Loucy (cell line): ENCODE measurements at regions not wholly inside any gene's neighbourhood (a gene's known extent, or its start where the extent isn't known, plus 50 kb on each side); places are given as distances from the start of the nearest gene placed in this dataset.

Experiments
- H2AFZ ChIP-seq: fragments of 200-600 bp; sonication (generic); 2 replicates; pipeline ENCODE4 v1.6.0; 2016; ENCODE audit warnings: antibody characterized with exemption, mild to moderate bottlenecking, low read length, moderate library complexity
- H3F3A ChIP-seq: fragments of 200-600 bp; 2 replicates; pipeline ENCODE4 v1.6.0; 2016; ENCODE audit warnings: antibody characterized with exemption, low read depth, mild to moderate bottlenecking
- H3K27me3 ChIP-seq: fragments of 200-600 bp; sonication (generic); 2 replicates; pipeline ENCODE4 v1.6.1; 2014; ENCODE audit warnings: low read length, mild to moderate bottlenecking; ENCODE audit not compliant: insufficient read depth, poor library complexity, severe bottlenecking
- H3K36me3 ChIP-seq: fragments of 200-600 bp; sonication (generic); 2 replicates; pipeline ENCODE4 v1.6.1; 2016; ENCODE audit warnings: low read length; ENCODE audit not compliant: insufficient read depth
- H3K4me1 ChIP-seq: fragments of 200-600 bp; sonication (generic); 2 replicates; pipeline ENCODE4 v1.5.1; 2014; ENCODE audit warnings: low read length, mild to moderate bottlenecking; ENCODE audit not compliant: insufficient read depth, poor library complexity, severe bottlenecking
- H3K4me2 ChIP-seq: fragments of 200-600 bp; sonication (generic); 2 replicates; pipeline ENCODE4 v1.6.0; 2014; ENCODE audit warnings: antibody characterized with exemption, low read length, low read depth, mild to moderate bottlenecking; ENCODE audit not compliant: poor library complexity, severe bottlenecking
- H3K4me3 ChIP-seq: fragments of 200-600 bp; sonication (generic); 2 replicates; pipeline ENCODE4 v1.5.1; 2014; ENCODE audit warnings: low read length, mild to moderate bottlenecking, mixed read lengths; ENCODE audit not compliant: poor library complexity, severe bottlenecking
- H3K79me2 ChIP-seq: fragments of 200-600 bp; sonication (generic); 2 replicates; pipeline ENCODE4 v1.6.1; 2014; ENCODE audit warnings: low read length; ENCODE audit not compliant: insufficient read depth
- H3K9ac ChIP-seq: fragments of 200-600 bp; sonication (generic); 2 replicates; pipeline ENCODE4 v1.6.0; 2014; ENCODE audit warnings: mild to moderate bottlenecking, low read depth, low read length, moderate library complexity; ENCODE audit not compliant: poor library complexity, severe bottlenecking
- H3K9me2 ChIP-seq: fragments of 200-600 bp; sonication (generic); replicated peaks from 2 replicates; pipeline ENCODE4 v1.6.1; 2016; ENCODE audit warnings: low read depth, low read length, mixed read lengths
- H3K9me3 ChIP-seq: fragments of 200-600 bp; sonication (generic); 2 replicates; pipeline ENCODE4 v1.6.1; 2014; ENCODE audit warnings: mild to moderate bottlenecking, antibody characterized with exemption, low read length, low read depth; ENCODE audit not compliant: insufficient read depth
- H4K20me1 ChIP-seq: fragments of 200-600 bp; sonication (generic); 2 replicates; pipeline ENCODE4 v1.6.0; 2014; ENCODE audit warnings: antibody characterized with exemption, low read length, mild to moderate bottlenecking; ENCODE audit not compliant: insufficient read depth, poor library complexity, severe bottlenecking
- EZH2phosphoT487 ChIP-seq: fragments of 200-600 bp; IDR thresholded peaks from 2 replicates; pipeline ENCODE4 v1.6.1; 2018; ENCODE audit warnings: antibody characterized with exemption, mild to moderate bottlenecking, moderate library complexity, borderline replicate concordance
- TF ChIP-seq, protein P1 (sequence below): fragments of 200-600 bp; sonication (generic); conservative IDR thresholded peaks from 2 replicates; pipeline ENCODE4 v1.5.1; 2014; ENCODE audit warnings: mild to moderate bottlenecking, antibody characterized with exemption, low read length

DNA sequence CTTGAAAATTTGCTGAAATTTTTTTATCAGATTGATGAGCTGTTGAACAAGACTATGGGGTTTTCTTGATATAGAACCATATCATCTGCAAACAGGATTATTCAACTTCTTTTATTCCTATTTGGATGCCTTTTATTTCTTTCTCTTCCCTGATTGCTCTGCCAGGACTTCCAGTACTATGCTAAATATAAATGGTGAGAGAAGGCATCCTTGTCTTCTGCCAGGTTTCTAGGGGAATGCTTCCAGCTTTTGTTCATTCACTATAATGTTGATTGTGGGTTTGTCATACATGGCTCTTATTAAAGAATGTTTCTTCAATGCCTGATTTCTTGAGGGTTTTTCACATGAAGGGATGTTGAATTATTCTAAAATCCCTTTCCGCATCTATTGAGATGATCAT is 1139.5 kb downstream of the FAM133A start:
- no peaks in the 10 kb centered on the region for H3K79me2 ChIP-seq
- no peaks in the 10 kb centered on the region for H3K9me2 ChIP-seq
- no peak overlapping the region for H3K9ac ChIP-seq
- H3K27me3 ChIP-seq: no peaks in the 10 kb centered on the region
- H3K4me1 ChIP-seq: no peaks in the 10 kb centered on the region
- no peaks in the 10 kb centered on the region for H3F3A ChIP-seq
- H2AFZ ChIP-seq: no peak overlapping the region
- H3K4me3 ChIP-seq: no peak overlapping the region
- no peaks in the 10 kb centered on the region for H3K9me3 ChIP-seq
- no peak for TF ChIP-seq EZH2phosphoT487
- TF ChIP-seq, protein P1, sequence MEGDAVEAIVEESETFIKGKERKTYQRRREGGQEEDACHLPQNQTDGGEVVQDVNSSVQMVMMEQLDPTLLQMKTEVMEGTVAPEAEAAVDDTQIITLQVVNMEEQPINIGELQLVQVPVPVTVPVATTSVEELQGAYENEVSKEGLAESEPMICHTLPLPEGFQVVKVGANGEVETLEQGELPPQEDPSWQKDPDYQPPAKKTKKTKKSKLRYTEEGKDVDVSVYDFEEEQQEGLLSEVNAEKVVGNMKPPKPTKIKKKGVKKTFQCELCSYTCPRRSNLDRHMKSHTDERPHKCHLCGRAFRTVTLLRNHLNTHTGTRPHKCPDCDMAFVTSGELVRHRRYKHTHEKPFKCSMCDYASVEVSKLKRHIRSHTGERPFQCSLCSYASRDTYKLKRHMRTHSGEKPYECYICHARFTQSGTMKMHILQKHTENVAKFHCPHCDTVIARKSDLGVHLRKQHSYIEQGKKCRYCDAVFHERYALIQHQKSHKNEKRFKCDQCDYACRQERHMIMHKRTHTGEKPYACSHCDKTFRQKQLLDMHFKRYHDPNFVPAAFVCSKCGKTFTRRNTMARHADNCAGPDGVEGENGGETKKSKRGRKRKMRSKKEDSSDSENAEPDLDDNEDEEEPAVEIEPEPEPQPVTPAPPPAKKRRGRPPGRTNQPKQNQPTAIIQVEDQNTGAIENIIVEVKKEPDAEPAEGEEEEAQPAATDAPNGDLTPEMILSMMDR: no peak
- H4K20me1 ChIP-seq: no peaks in the 10 kb centered on the region
- H3K36me3 ChIP-seq: no peaks in the 10 kb centered on the region
- H3K4me2 ChIP-seq: no peak overlapping the region

- Histone ChIP-seq H3K79me2 (no peaks in the 10 kb centered on the region), H3K9me2 (no peaks in the 10 kb centered on the region), H3F3A (no peaks in the 10 kb centered on the region), H3K4me2 (no peak overlapping the region), H4K20me1 (no peaks in the 10 kb centered on the region), H3K4me3 (no peak overlapping the region), H3K9ac (no peak overlapping the region), H3K9me3 (no peaks in the 10 kb centered on the region), H3K27me3 (no peaks in the 10 kb centered on the region), H3K36me3 (no peaks in the 10 kb centered on the region), H3K4me1 (no peaks in the 10 kb centered on the region), H2AFZ (no peak overlapping the region)
- TF ChIP-seq EZH2phosphoT487: no peak
- TF ChIP-seq, protein P1: no peak
Observed at GRCh38 chrX:94814216-94814615, 1140.2 kb downstream of the FAM133A start.

DNA sequence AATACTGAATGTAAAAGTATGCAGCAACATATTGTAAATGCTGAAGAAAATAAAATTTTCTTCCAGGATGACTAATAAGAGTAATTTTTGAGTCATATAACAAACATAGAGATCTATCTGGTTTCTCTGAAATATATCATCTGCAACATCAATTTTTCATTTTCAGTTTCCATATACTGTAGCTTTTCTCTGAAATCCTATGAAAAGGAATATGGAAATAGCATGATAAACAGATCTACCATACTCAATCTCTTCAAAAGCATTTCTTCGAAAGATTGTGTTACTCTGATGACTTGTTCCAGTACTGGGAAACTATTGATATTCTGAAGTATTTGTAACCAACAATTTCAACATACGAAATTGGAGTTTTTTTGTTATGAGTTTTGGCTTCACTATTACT is 1156.7 kb downstream of the FAM133A start:
- no peaks in the 10 kb centered on the region for H3K79me2 ChIP-seq
- H3K9me2 ChIP-seq: no peaks in the 10 kb centered on the region
- H3F3A ChIP-seq: no peaks in the 10 kb centered on the region
- no peaks in the 10 kb centered on the region for H3K27me3 ChIP-seq
- no peaks in the 10 kb centered on the region for H3K9me3 ChIP-seq
- no peak overlapping the region for H3K4me3 ChIP-seq
- H3K9ac ChIP-seq: no peak overlapping the region
- no peaks in the 10 kb centered on the region for H3K36me3 ChIP-seq
- no peak overlapping the region for H2AFZ ChIP-seq
- no peaks in the 10 kb centered on the region for H4K20me1 ChIP-seq
- no peaks in the 10 kb centered on the region for H3K4me1 ChIP-seq
- TF ChIP-seq, protein P1: no peak
- TF ChIP-seq EZH2phosphoT487: no peak
- H3K4me2 ChIP-seq: no peak overlapping the region
